C4-2B (cell line): ENCODE measurements at regions not wholly inside any gene's neighbourhood (a gene's known extent, or its start where the extent isn't known, plus 50 kb on each side); places are given as distances from the start of the nearest gene placed in this dataset.
"Not testable (repeated sequence)": the region's sequence is repeated elsewhere in the genome, so short reads cannot be mapped to it uniquely, and the experiment has no call there.

Experiments used
- ZFX ChIP-seq: fragments of 450-650 bp; IDR thresholded peaks from 2 replicates; pipeline ENCODE4 v1.6.1; 2017
- TF ChIP-seq, protein P1 (sequence below): fragments of 450-650 bp; conservative IDR thresholded peaks from 2 replicates; pipeline ENCODE4 v1.5.1; 2017; ENCODE audit warnings: mild to moderate bottlenecking

GRCh38 chr9:63775092-63775426 lies 1510.0 kb downstream of the FOXD4L5 start:
- TF ChIP-seq, protein P1, sequence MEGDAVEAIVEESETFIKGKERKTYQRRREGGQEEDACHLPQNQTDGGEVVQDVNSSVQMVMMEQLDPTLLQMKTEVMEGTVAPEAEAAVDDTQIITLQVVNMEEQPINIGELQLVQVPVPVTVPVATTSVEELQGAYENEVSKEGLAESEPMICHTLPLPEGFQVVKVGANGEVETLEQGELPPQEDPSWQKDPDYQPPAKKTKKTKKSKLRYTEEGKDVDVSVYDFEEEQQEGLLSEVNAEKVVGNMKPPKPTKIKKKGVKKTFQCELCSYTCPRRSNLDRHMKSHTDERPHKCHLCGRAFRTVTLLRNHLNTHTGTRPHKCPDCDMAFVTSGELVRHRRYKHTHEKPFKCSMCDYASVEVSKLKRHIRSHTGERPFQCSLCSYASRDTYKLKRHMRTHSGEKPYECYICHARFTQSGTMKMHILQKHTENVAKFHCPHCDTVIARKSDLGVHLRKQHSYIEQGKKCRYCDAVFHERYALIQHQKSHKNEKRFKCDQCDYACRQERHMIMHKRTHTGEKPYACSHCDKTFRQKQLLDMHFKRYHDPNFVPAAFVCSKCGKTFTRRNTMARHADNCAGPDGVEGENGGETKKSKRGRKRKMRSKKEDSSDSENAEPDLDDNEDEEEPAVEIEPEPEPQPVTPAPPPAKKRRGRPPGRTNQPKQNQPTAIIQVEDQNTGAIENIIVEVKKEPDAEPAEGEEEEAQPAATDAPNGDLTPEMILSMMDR = not testable (repeated sequence)
- TF ChIP-seq ZFX = not testable (repeated sequence)
